DOHH2 (cell line): ENCODE measurements at regions not wholly inside any gene's neighbourhood (a gene's known extent, or its start where the extent isn't known, plus 50 kb on each side); places are given as distances from the start of the nearest gene placed in this dataset.

ENCODE experiments used
- H3F3A ChIP-seq: fragments of 200-600 bp; sonication (generic), shearing (Covaris generic); 2 replicates; pipeline ENCODE4 v1.6.0; 2016; ENCODE audit warnings: antibody characterized with exemption, mild to moderate bottlenecking; ENCODE audit not compliant: control insufficient read depth, insufficient read depth
- H3K27ac ChIP-seq: fragments of 200-600 bp; sonication (generic); 2 replicates; pipeline ENCODE4 v1.5.1; 2014; ENCODE audit warnings: low read depth, mild to moderate bottlenecking, low read length, moderate library complexity
- H3K27me3 ChIP-seq: fragments of 200-600 bp; sonication (generic); 2 replicates; pipeline ENCODE4 v1.6.1; 2014; ENCODE audit warnings: mild to moderate bottlenecking, low read length, mixed read lengths; ENCODE audit not compliant: control insufficient read depth
- H3K36me3 ChIP-seq: fragments of 200-600 bp; sonication (generic); 2 replicates; pipeline ENCODE4 v1.6.1; 2014; ENCODE audit warnings: mild to moderate bottlenecking, low read length, moderate library complexity, mixed read lengths; ENCODE audit not compliant: control insufficient read depth
- H3K4me1 ChIP-seq: fragments of 200-600 bp; sonication (generic); 2 replicates; pipeline ENCODE4 v1.6.1; 2014; ENCODE audit warnings: mild to moderate bottlenecking, low read length, mixed read lengths; ENCODE audit not compliant: control insufficient read depth
- H3K4me2 ChIP-seq: fragments of 200-600 bp; sonication (generic); 2 replicates; pipeline ENCODE4 v1.6.0; 2014; ENCODE audit warnings: mild to moderate bottlenecking, low read length, moderate library complexity
- H3K4me3 ChIP-seq: fragments of 200-600 bp; sonication (generic); 2 replicates; pipeline ENCODE4 v1.5.1; 2014; ENCODE audit warnings: mild to moderate bottlenecking, low read length, mixed read lengths
- H3K79me2 ChIP-seq: fragments of 200-600 bp; sonication (generic); 2 replicates; pipeline ENCODE4 v1.6.1; 2014; ENCODE audit warnings: mild to moderate bottlenecking, low read length, mixed read lengths; ENCODE audit not compliant: control insufficient read depth
- H3K9me2 ChIP-seq: fragments of 200-600 bp; sonication (generic); replicated peaks from 2 replicates; pipeline ENCODE4 v1.6.1; 2014; ENCODE audit warnings: mild to moderate bottlenecking, low read length, mixed read lengths; ENCODE audit not compliant: control insufficient read depth
- H3K9me3 ChIP-seq: fragments of 200-600 bp; sonication (generic); 2 replicates; pipeline ENCODE4 v1.6.1; 2014; ENCODE audit warnings: antibody characterized with exemption, low read length, mixed read lengths; ENCODE audit not compliant: control insufficient read depth, insufficient read depth
- H4K20me1 ChIP-seq: fragments of 200-600 bp; sonication (generic); 2 replicates; pipeline ENCODE4 v1.6.0; 2014; ENCODE audit warnings: low read depth, mild to moderate bottlenecking, antibody characterized with exemption, low read length, moderate library complexity; ENCODE audit not compliant: control insufficient read depth, insufficient read depth
- CTCF ChIP-seq: fragments of 200-600 bp; sonication (generic); IDR thresholded peaks from one replicate; pipeline ENCODE4 v1.5.1; 2014; ENCODE audit warnings: antibody characterized with exemption, mild to moderate bottlenecking, low read depth, low read length; ENCODE audit not compliant: poor library complexity, severe bottlenecking
- EZH2phosphoT487 ChIP-seq: fragments of 200-600 bp; sonication (generic); IDR thresholded peaks from 2 replicates; pipeline ENCODE4 v1.6.1; 2017; ENCODE audit warnings: borderline replicate concordance, mild to moderate bottlenecking, antibody characterized with exemption, low read length, moderate library complexity, mixed read lengths

GRCh38 chr5:159467666-159468065 is 137.4 kb upstream of the IL12B start:
- Histone ChIP-seq H3K36me3 (no peaks in the 10 kb centered on the region), H4K20me1 (no peaks in the 10 kb centered on the region), H3K79me2 (no peaks in the 10 kb centered on the region), H3F3A (no peaks in the 10 kb centered on the region), H3K9me2 (no peaks in the 10 kb centered on the region), H3K4me1 (no peaks in the 10 kb centered on the region), H3K27me3 (0 out of 2 replicates have a peak, but pooled peaks cover 5% of the 10 kb centered on the region), H3K27ac (no peak overlapping the region), H3K4me2 (no peak overlapping the region), H3K4me3 (no peak overlapping the region), H3K9me3 (no peaks in the 10 kb centered on the region)
- no peak for TF ChIP-seq CTCF

- H3K36me3 ChIP-seq: no peaks in the 10 kb centered on the region
- no peak overlapping the region for H3K4me3 ChIP-seq
- H3K4me1 ChIP-seq: no peaks in the 10 kb centered on the region
- 0 out of 2 replicates have a peak, but pooled peaks cover 5% of the 10 kb centered on the region for H3K27me3 ChIP-seq
- no peaks in the 10 kb centered on the region for H3K9me2 ChIP-seq
- H4K20me1 ChIP-seq: no peaks in the 10 kb centered on the region
- H3K9me3 ChIP-seq: no peaks in the 10 kb centered on the region
- H3F3A ChIP-seq: no peaks in the 10 kb centered on the region
- no peak overlapping the region for H3K4me2 ChIP-seq
- H3K27ac ChIP-seq: no peak overlapping the region
- H3K79me2 ChIP-seq: no peaks in the 10 kb centered on the region
- no peak for TF ChIP-seq CTCF
- no peak for TF ChIP-seq EZH2phosphoT487
These were observed 139.4 kb upstream of the IL12B start for GRCh38 chr5:159469496-159470372.

GRCh38 chr5:159471904-159472303 is 141.6 kb upstream of the IL12B start:
- Histone ChIP-seq H3K9me2 (no peaks in the 10 kb centered on the region), H3K4me3 (no peak overlapping the region), H3K4me2 (no peak overlapping the region), H4K20me1 (no peaks in the 10 kb centered on the region), H3K36me3 (no peaks in the 10 kb centered on the region), H3K4me1 (no peaks in the 10 kb centered on the region), H3F3A (no peaks in the 10 kb centered on the region), H3K9me3 (0 out of 2 replicates have a peak, but pooled peaks cover 3% of the 10 kb centered on the region), H3K79me2 (no peaks in the 10 kb centered on the region), H3K27me3 (0 out of 2 replicates have a peak, but pooled peaks cover 6% of the 10 kb centered on the region), H3K27ac (no peak overlapping the region)
- no peak for TF ChIP-seq CTCF
- TF ChIP-seq EZH2phosphoT487: no peak
